ENCODE measurements at regions not wholly inside any gene's neighbourhood (a gene's known extent, or its start where the extent isn't known, plus 50 kb on each side); places are given as distances from the start of the nearest gene placed in this dataset.

DNA sequence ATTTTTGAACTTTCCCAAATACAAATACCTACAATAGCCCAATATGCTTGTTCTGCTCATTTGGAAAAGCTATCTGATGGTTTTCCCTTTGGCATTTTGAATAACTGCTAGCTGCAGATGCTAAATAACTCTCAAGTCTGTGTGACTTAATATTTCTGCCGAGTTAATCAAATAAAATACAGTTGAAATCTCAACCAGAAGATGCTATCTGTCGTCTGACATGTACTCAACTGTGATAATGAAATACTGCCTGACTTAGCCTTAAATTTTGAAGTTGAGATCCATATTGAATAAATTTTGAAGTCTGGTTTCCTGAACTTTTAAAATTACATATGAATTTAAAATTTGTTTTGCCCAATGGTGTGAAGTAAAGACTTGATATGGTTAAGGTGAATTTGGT is 204.4 kb upstream of the MEX3C start:
- Histone ChIP-seq H3K4me1 (no peaks in the 10 kb centered on the region), H3K27ac (no peak overlapping the region), H3K27me3 (no peaks in the 10 kb centered on the region), H3K9me3 (no peaks in the 10 kb centered on the region), H3K4me3 (no peak overlapping the region), H3K36me3 (no peaks in the 10 kb centered on the region)
- WGBS, 2 donors: 86 to 90% methylated on average over 2 of the region's 2 CpGs
- DNase-seq (ENCODE audit: low spot score in 2 of 2): no peak
- TF ChIP-seq CTCF (IDR thresholded peaks at IDR 0.05) (no peak), EP300 (IDR thresholded peaks at IDR 0.05) (no peak), POLR2A (IDR thresholded peaks at IDR 0.05) (no peak)

DNA sequence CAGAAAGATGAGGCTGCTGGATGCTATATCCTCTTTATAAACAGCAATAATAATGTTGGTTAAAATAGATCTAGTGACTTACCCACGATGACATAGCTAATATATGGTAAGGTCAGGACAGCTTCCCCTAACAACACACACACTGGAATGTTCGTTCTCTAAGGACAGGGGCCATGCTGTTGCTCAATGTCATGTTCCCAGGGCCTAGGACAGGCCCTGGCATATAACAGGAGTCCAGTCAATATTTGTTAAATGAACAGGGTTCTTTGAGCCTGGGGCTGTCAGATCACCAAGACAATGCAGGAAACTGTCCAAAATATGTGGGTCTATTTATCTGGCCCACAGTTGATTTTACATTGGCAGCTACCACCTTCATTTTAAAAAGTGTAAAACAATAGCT is 207.1 kb upstream of the MEX3C start:
- WGBS, 2 donors: 47 to 65% methylated on average over 2 of the region's 2 CpGs
- TF ChIP-seq EP300 (IDR thresholded peaks at IDR 0.05) (no peak), CTCF (IDR thresholded peaks at IDR 0.05) (no peak), POLR2A (IDR thresholded peaks at IDR 0.05) (no peak)
- DNase-seq (ENCODE audit: low spot score in 2 of 2): no peak
- H3K9me3 ChIP-seq: no peaks in the 10 kb centered on the region
- H3K4me1 ChIP-seq: no peaks in the 10 kb centered on the region
- H3K4me3 ChIP-seq: no peak overlapping the region
- no peak overlapping the region for H3K27ac ChIP-seq
- no peaks in the 10 kb centered on the region for H3K36me3 ChIP-seq
- H3K27me3 ChIP-seq: no peaks in the 10 kb centered on the region

DNA sequence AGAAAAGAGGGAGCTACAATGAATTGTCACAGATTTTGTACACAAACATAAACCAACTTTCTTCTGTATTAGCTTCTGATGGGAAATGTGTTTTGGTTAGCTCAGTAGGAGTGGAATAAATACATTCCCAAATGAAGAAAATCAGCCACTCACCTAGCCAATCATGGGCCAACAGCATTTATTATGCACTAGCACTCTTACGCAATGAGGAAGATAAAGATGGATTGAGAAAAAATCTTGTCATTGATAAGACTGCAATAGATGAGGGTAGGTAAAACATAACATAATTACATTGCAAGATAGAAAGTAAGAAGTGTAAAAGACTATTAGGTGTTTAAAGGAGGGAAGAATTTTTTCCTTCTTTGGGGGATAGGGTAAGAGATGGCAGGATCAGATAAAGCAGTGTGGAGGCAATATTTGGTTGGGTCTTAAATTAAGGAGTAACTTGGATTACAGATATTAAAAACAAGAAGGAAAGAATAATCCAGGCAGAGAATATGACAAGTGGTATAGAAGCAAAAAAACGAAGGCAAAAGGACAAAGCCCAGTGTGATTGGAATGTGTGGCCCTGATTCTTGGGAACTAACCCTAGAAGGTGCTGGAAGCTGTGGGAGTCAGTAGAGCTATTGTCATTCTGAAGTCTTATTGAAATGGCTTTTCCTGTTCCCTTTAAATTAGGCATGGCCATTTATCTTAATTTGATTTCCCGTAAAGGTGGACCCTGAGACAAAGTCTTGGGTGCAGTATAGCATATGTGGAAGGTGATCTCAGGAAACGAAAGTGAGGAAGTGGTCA is 208.4 kb upstream of the MEX3C start:
- TF ChIP-seq EP300 (IDR thresholded peaks at IDR 0.05) (no peak), POLR2A (IDR thresholded peaks at IDR 0.05) (no peak), CTCF (IDR thresholded peaks at IDR 0.05) (no peak)
- no peaks in the 10 kb centered on the region for H3K36me3 ChIP-seq
- 70 to 72% methylated on average over 4 of the region's 4 CpGs for WGBS, 2 donors

DNA sequence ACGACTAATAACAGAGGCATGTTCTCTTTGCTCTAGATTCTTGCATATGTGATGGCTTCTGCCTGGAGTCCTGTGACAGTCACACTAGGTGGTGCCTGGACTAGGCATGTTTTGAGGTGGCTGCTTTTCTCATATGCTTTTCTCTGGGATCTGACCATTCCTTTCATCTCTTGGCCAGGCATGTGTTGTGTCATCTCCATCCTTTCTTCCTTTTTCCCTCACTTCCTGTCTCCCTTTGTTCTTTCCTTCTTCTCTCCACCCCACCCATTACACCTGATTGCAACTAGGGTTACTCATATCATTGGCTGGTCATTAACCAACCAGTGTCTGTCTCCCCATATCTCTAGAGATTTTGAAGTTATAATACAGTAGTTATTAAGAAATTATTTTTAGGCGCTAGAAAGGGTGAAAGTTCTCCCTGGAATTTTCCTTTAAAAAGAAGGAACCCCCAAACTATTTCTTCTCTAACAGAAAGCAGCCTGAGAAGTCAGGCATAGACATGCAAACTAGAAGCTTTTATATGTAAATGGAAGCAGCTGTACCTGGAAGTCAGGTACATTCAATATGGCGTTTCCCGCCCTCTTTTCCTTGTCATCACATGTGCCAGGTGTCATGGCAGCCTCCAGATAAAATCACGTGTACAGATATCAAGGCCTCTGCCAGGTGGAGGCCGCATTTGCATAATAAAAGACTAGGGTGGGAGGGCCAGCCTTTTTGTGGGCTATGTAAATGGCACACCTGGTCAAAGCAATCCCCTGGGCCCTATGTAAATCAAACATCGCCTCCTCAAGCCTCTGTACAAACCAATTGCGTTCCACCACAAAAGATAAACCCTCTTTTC is 220.4 kb upstream of the MEX3C start:
- Histone ChIP-seq H3K27me3 (no peaks in the 10 kb centered on the region), H3K4me3 (no peak overlapping the region), H3K27ac (no peak overlapping the region), H3K9me3 (no peaks in the 10 kb centered on the region), H3K36me3 (no peaks in the 10 kb centered on the region), H3K4me1 (no peaks in the 10 kb centered on the region)
- TF ChIP-seq EP300 (IDR thresholded peaks at IDR 0.05): no peak
- no peak for TF ChIP-seq POLR2A (IDR thresholded peaks at IDR 0.05)
- no peak for TF ChIP-seq CTCF (IDR thresholded peaks at IDR 0.05)
- DNase-seq (ENCODE audit: low spot score in 2 of 2): no peak
- 72 to 81% methylated on average over 8 of the region's 8 CpGs for WGBS, 2 donors

More for the DNA sequence above, 208.4 kb upstream of the MEX3C start:
- H3K27ac ChIP-seq: no peak overlapping the region
- DNase-seq (ENCODE audit: low spot score in 2 of 2): no peak
- H3K4me3 ChIP-seq: no peak overlapping the region
- no peaks in the 10 kb centered on the region for H3K27me3 ChIP-seq
- no peaks in the 10 kb centered on the region for H3K4me1 ChIP-seq
- no peaks in the 10 kb centered on the region for H3K9me3 ChIP-seq

GRCh38 chr18:51425475-51425874 is 228.0 kb upstream of the MEX3C start:
- no peak for DNase-seq (ENCODE audit: low spot score in 2 of 2)
- peak overlapping the region in 1 of 4 donors; percentile 29 for H3K27ac ChIP-seq
- no peaks in the 10 kb centered on the region for H3K36me3 ChIP-seq
- H3K27me3 ChIP-seq: no peaks in the 10 kb centered on the region
- 72 to 73% methylated on average over 6 of the region's 6 CpGs for WGBS, 2 donors
- peaks cover 0 to 5% (median 0%) of the 10 kb centered on the region in 4 donors for H3K4me1 ChIP-seq
- TF ChIP-seq EP300 (IDR thresholded peaks at IDR 0.05): no peak
- H3K4me3 ChIP-seq: no peak overlapping the region
- H3K9me3 ChIP-seq: no peaks in the 10 kb centered on the region
